ENCODE measurements at regions not wholly inside any gene's neighbourhood (a gene's known extent, or its start where the extent isn't known, plus 50 kb on each side); places are given as distances from the start of the nearest gene placed in this dataset.

GRCh38 chr4:147396105-147396504, 84.8 kb upstream of the EDNRA start:
- intact Hi-C loops (cut with DNase I; ENCODE audit: low total_unique reads): no loop called here
- H3K36me3 ChIP-seq: no peaks in the 10 kb centered on the region
- no peak overlapping the region for H3K27ac ChIP-seq
- H3K9me3 ChIP-seq: peaks cover 0 to 5% (median 0%) of the 10 kb centered on the region in 8 donors
- WGBS, 5 donors: 0 to 74% (median 0%) methylated on average over 1 of the region's 1 CpG
- H3K4me1 ChIP-seq: no peaks in the 10 kb centered on the region
- no peaks in the 10 kb centered on the region for H3K27me3 ChIP-seq (replicated peaks in 1 of 7)
- no peak for TF ChIP-seq POLR2A (IDR thresholded peaks at IDR 0.05)
- no peak for TF ChIP-seq CTCF (IDR thresholded peaks at IDR 0.05 in 8 of 11, conservative IDR thresholded peaks at IDR 0.05 in 3 of 11)
- no peak for TF ChIP-seq POLR2AphosphoS5 (IDR thresholded peaks at IDR 0.05)
- no peak overlapping the region for H3K4me3 ChIP-seq
- DNase-seq: no peak

GRCh38 chr4:147398556-147398955, 82.3 kb upstream of the EDNRA start:
- 62 to 74% (median 64%) methylated on average over 2 of the region's 2 CpGs for WGBS, 5 donors
- Histone ChIP-seq H3K4me1 (no peaks in the 10 kb centered on the region), H3K27me3 (replicated peaks in 1 of 7) (no peaks in the 10 kb centered on the region), H3K9me3 (peaks cover 0 to 5% (median under 1%) of the 10 kb centered on the region in 8 donors), H3K36me3 (no peaks in the 10 kb centered on the region), H3K27ac (no peak overlapping the region), H3K4me3 (no peak overlapping the region)
- no peak for DNase-seq
- TF ChIP-seq POLR2A (IDR thresholded peaks at IDR 0.05) (no peak), POLR2AphosphoS5 (IDR thresholded peaks at IDR 0.05) (no peak), CTCF (IDR thresholded peaks at IDR 0.05 in 8 of 11, conservative IDR thresholded peaks at IDR 0.05 in 3 of 11) (no peak)
- intact Hi-C loops (cut with DNase I; ENCODE audit: low total_unique reads): no loop called here

- TF ChIP-seq CTCF (IDR thresholded peaks at IDR 0.05 in 8 of 11, conservative IDR thresholded peaks at IDR 0.05 in 3 of 11) (no peak), POLR2AphosphoS5 (IDR thresholded peaks at IDR 0.05) (no peak), POLR2A (IDR thresholded peaks at IDR 0.05) (no peak)
- WGBS, 5 donors: 71 to 88% (median 76%) methylated on average over 3 of the region's 3 CpGs
- Histone ChIP-seq H3K27me3 (replicated peaks in 1 of 7) (no peaks in the 10 kb centered on the region), H3K4me3 (no peak overlapping the region), H3K9me3 (peaks cover 0 to 20% (median 15%) of the 10 kb centered on the region in 8 donors), H3K4me1 (no peaks in the 10 kb centered on the region), H3K27ac (no peak overlapping the region), H3K36me3 (no peaks in the 10 kb centered on the region)
- no peak for DNase-seq
- intact Hi-C loops (cut with DNase I; ENCODE audit: low total_unique reads): no loop called here
Observed at GRCh38 chr4:147400721-147401120, 80.2 kb upstream of the EDNRA start.

GRCh38 chr4:147401221-147401620, 79.7 kb upstream of the EDNRA start:
- H3K27ac ChIP-seq: no peak overlapping the region
- no peak for DNase-seq
- H3K4me1 ChIP-seq: no peaks in the 10 kb centered on the region
- intact Hi-C loops (cut with DNase I; ENCODE audit: low total_unique reads): no loop called here
- peaks cover 0 to 20% (median 15%) of the 10 kb centered on the region in 8 donors for H3K9me3 ChIP-seq
- H3K4me3 ChIP-seq: no peak overlapping the region
- WGBS, 5 donors: 60 to 81% (median 68%) methylated on average over 5 of the region's 5 CpGs
- TF ChIP-seq POLR2AphosphoS5 (IDR thresholded peaks at IDR 0.05) (no peak), POLR2A (IDR thresholded peaks at IDR 0.05) (no peak), CTCF (IDR thresholded peaks at IDR 0.05 in 8 of 11, conservative IDR thresholded peaks at IDR 0.05 in 3 of 11) (no peak)
- no peaks in the 10 kb centered on the region for H3K27me3 ChIP-seq (replicated peaks in 1 of 7)
- no peaks in the 10 kb centered on the region for H3K36me3 ChIP-seq
